Prostate gland (tissue), 2 donors: ENCODE measurements at regions not wholly inside any gene's neighbourhood (a gene's known extent, or its start where the extent isn't known, plus 50 kb on each side); places are given as distances from the start of the nearest gene placed in this dataset.

Experiments
- DNase-seq: peaks from one replicate; pipeline ENCODE4 v3.0.0-alpha.2; 2019; ENCODE audit warnings: low spot score
- H3K27ac ChIP-seq, 2 donors: fragments of 200-600 bp; sonication (generic); 2 replicates each; pipeline ENCODE4 v1.5.1; 2017 to 2019
- H3K27me3 ChIP-seq: fragments of 200-600 bp; sonication (generic); replicated peaks from 2 replicates; pipeline ENCODE4 v1.5.1; 2019; ENCODE audit not compliant: insufficient read depth
- H3K36me3 ChIP-seq, 2 donors: fragments of 200-600 bp; sonication (generic); 1 replicate in 1 of 2; 2 replicates in 1 of 2; pipeline versions ENCODE4 v1.5.1 to v1.8.1; 2017 to 2019
- H3K4me1 ChIP-seq: fragments of 200-600 bp; sonication (generic); replicated peaks from 2 replicates; pipeline ENCODE4 v1.5.1; 2019
- H3K4me3 ChIP-seq, 2 donors: fragments of 200-600 bp; sonication (generic); 2 replicates each; pipeline ENCODE4 v1.5.1; 2017 to 2019
- H3K9me3 ChIP-seq: fragments of 200-600 bp; sonication (generic); 2 replicates; pipeline ENCODE4 v1.5.1; 2017
- CTCF ChIP-seq, 4 experiments: fragments of 200-600 bp in 2 of 4; fragments of 450-650 bp in 2 of 4; sonication (generic) in 2 of 4; IDR thresholded peaks; 1 replicate in 3 of 4; 2 replicates in 1 of 4; pipeline ENCODE4 v1.5.1; 2016 to 2019; ENCODE audit warnings: antibody characterized with exemption in 4 of 4, mild to moderate bottlenecking in 2 of 4, moderate library complexity in 2 of 4
- POLR2A ChIP-seq: fragments of 450-650 bp; IDR thresholded peaks from one replicate; pipeline ENCODE4 v1.6.1; 2016; ENCODE audit warnings: antibody characterized with exemption, mild to moderate bottlenecking
- POLR2AphosphoS5 ChIP-seq: sonication (generic); formaldehyde crosslinking; IDR thresholded peaks from one replicate; pipeline ENCODE4 v1.6.1; 2017; ENCODE audit warnings: antibody characterized with exemption
- WGBS: methylation state at CpG from one replicate; pipeline ENCODE4 v1.1.5; 2018; 5-methylcytosine and 5-hydroxymethylcytosine counted together
- intact Hi-C: fragments of 100-400 bp; cut with DNase I; formaldehyde crosslinking; loops from one replicate; pipeline ENCODE4 v1.14.2; 2022

- no peak for DNase-seq
Observed at GRCh38 chr2:208654056-208654455, 247.5 kb downstream of the PTH2R start.

GRCh38 chr2:208657468-208657867, 250.9 kb downstream of the PTH2R start:
- no peak overlapping the region for H3K4me3 ChIP-seq
- H3K27me3 ChIP-seq, result no peaks in the 10 kb centered on the region
- no peak overlapping the region for H3K27ac ChIP-seq
- TF ChIP-seq POLR2AphosphoS5 (no peak), POLR2A (no peak)
- H3K36me3 ChIP-seq, result no peaks in the 10 kb centered on the region
- no peaks in the 10 kb centered on the region for H3K9me3 ChIP-seq
- H3K4me1 ChIP-seq, result no peaks in the 10 kb centered on the region
- intact Hi-C loops, result no loop called here
- 80% methylated on average over 1 of the region's 1 CpG for WGBS
- no peak for DNase-seq

More at GRCh38 chr2:208654056-208654455, 247.5 kb downstream of the PTH2R start:
- intact Hi-C loops, result no loop called here
- H3K4me3 ChIP-seq, result no peak overlapping the region
- no peak for TF ChIP-seq POLR2AphosphoS5
- TF ChIP-seq POLR2A, result no peak
- no peak for TF ChIP-seq CTCF (IDR thresholded peaks at IDR 0.05)
- no peaks in the 10 kb centered on the region for H3K9me3 ChIP-seq
- H3K27ac ChIP-seq, result no peak overlapping the region
- no peaks in the 10 kb centered on the region for H3K27me3 ChIP-seq
- no peaks in the 10 kb centered on the region for H3K4me1 ChIP-seq
- no peaks in the 10 kb centered on the region for H3K36me3 ChIP-seq

- 68% methylated on average over 2 of the region's 2 CpGs for WGBS
- intact Hi-C loops, result no loop called here
- no peak for DNase-seq
Observed at GRCh38 chr2:208669394-208669793, 262.8 kb downstream of the PTH2R start.

GRCh38 chr2:208671284-208671683, 264.7 kb downstream of the PTH2R start:
- H3K27me3 ChIP-seq, result no peaks in the 10 kb centered on the region
- no peak overlapping the region for H3K27ac ChIP-seq
- WGBS, result 15% methylated on average over 1 of the region's 1 CpG
- H3K36me3 ChIP-seq, result no peaks in the 10 kb centered on the region
- DNase-seq, result no peak
- no peak for TF ChIP-seq POLR2AphosphoS5
- no peaks in the 10 kb centered on the region for H3K9me3 ChIP-seq
- H3K4me1 ChIP-seq, result no peaks in the 10 kb centered on the region
- intact Hi-C loops, result no loop called here
- H3K4me3 ChIP-seq, result no peak overlapping the region

More at GRCh38 chr2:208669394-208669793, 262.8 kb downstream of the PTH2R start:
- H3K4me1 ChIP-seq, result no peaks in the 10 kb centered on the region
- no peaks in the 10 kb centered on the region for H3K27me3 ChIP-seq
- H3K36me3 ChIP-seq, result no peaks in the 10 kb centered on the region
- TF ChIP-seq POLR2A (no peak), CTCF (IDR thresholded peaks at IDR 0.05) (no peak), POLR2AphosphoS5 (no peak)
- no peaks in the 10 kb centered on the region for H3K9me3 ChIP-seq
- no peak overlapping the region for H3K4me3 ChIP-seq
- no peak overlapping the region for H3K27ac ChIP-seq

GRCh38 chr2:208671886-208672680, 265.5 kb downstream of the PTH2R start:
- no peak for TF ChIP-seq CTCF (IDR thresholded peaks at IDR 0.05)
- no peak for TF ChIP-seq POLR2A
- no peak for TF ChIP-seq POLR2AphosphoS5
- Histone ChIP-seq H3K36me3 (no peaks in the 10 kb centered on the region), H3K27me3 (no peaks in the 10 kb centered on the region), H3K27ac (no peak overlapping the region), H3K4me1 (no peaks in the 10 kb centered on the region), H3K9me3 (no peaks in the 10 kb centered on the region), H3K4me3 (no peak overlapping the region)
- intact Hi-C loops, result no loop called here
- DNase-seq, result no peak
- WGBS, result 68% methylated on average over 4 of the region's 4 CpGs

- intact Hi-C loops, result no loop called here
- no peaks in the 10 kb centered on the region for H3K4me1 ChIP-seq
Observed at GRCh38 chr2:208673631-208674030, 267.0 kb downstream of the PTH2R start.

More at GRCh38 chr2:208673631-208674030, 267.0 kb downstream of the PTH2R start:
- Histone ChIP-seq H3K9me3 (no peaks in the 10 kb centered on the region), H3K4me3 (no peak overlapping the region), H3K36me3 (no peaks in the 10 kb centered on the region), H3K27me3 (no peaks in the 10 kb centered on the region), H3K27ac (no peak overlapping the region)
- TF ChIP-seq POLR2A (no peak), POLR2AphosphoS5 (no peak)
- no peak for DNase-seq
- WGBS, result 88% methylated on average over 3 of the region's 3 CpGs
